Endothelial cell of umbilical vein (primary cell): ENCODE measurements at regions not wholly inside any gene's neighbourhood (a gene's known extent, or its start where the extent isn't known, plus 50 kb on each side); places are given as distances from the start of the nearest gene placed in this dataset.

Source experiments
- EZH2 ChIP-seq: IDR thresholded peaks from 2 replicates; pipeline ENCODE4 v1.6.1; 2012; ENCODE audit warnings: borderline replicate concordance, low read depth, mild to moderate bottlenecking, moderate library complexity, low read length, inconsistent platforms; ENCODE audit not compliant: severe bottlenecking
- POLR2A ChIP-seq: IDR thresholded peaks from 2 replicates; pipeline ENCODE4 v1.6.1; 2012; ENCODE audit warnings: low read depth, mild to moderate bottlenecking, control low read depth, low read length
- POLR2AphosphoS5 ChIP-seq: IDR thresholded peaks from 2 replicates; pipeline ENCODE4 v1.6.1; 2012; ENCODE audit warnings: low read depth, mild to moderate bottlenecking, control low read depth, low read length, moderate library complexity; ENCODE audit not compliant: insufficient read depth
- TF ChIP-seq, protein P1 (sequence below), 2 donors: IDR thresholded peaks; 1 replicate in 1 of 2; 2 replicates in 1 of 2; pipeline ENCODE4 v1.5.1; 2011; ENCODE audit warnings: low read length in 2 of 2, mild to moderate bottlenecking in 2 of 2, moderate library complexity in 2 of 2, control low read depth in 1 of 2, inconsistent platforms in 1 of 2, low read depth in 1 of 2; ENCODE audit not compliant: insufficient read depth in 1 of 2; ENCODE audit errors: extremely low read depth in 1 of 2

DNA sequence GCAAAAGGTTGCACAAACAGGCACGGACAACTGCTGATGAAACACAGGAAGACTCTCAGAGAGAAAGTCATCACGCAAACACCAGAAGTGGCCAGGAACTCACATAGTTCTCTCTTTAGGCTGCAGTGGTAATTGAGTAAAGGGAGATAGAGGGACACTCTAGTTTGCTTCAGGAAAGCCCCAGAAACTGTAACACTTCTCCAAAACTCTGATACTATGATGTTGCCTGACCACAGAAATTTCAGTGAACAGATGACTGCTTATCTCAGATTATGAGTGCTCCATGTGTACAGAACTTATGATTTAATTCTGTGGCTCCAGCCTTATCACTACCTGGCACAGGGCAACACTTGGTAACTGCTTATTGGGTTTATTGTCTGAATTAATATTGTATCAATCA lies 311.5 kb upstream of the GYPC start:
- TF ChIP-seq, protein P1, sequence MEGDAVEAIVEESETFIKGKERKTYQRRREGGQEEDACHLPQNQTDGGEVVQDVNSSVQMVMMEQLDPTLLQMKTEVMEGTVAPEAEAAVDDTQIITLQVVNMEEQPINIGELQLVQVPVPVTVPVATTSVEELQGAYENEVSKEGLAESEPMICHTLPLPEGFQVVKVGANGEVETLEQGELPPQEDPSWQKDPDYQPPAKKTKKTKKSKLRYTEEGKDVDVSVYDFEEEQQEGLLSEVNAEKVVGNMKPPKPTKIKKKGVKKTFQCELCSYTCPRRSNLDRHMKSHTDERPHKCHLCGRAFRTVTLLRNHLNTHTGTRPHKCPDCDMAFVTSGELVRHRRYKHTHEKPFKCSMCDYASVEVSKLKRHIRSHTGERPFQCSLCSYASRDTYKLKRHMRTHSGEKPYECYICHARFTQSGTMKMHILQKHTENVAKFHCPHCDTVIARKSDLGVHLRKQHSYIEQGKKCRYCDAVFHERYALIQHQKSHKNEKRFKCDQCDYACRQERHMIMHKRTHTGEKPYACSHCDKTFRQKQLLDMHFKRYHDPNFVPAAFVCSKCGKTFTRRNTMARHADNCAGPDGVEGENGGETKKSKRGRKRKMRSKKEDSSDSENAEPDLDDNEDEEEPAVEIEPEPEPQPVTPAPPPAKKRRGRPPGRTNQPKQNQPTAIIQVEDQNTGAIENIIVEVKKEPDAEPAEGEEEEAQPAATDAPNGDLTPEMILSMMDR (IDR thresholded peaks at IDR 0.05; ENCODE audit: extremely low read depth in 1 of 2, insufficient read depth in 1 of 2, low read depth in 1 of 2, low read length in 2 of 2), result no peak
- TF ChIP-seq POLR2A, result no peak
- TF ChIP-seq EZH2, result no peak
- no peak for TF ChIP-seq POLR2AphosphoS5
